ENCODE measurements at regions not wholly inside any gene's neighbourhood (a gene's known extent, or its start where the extent isn't known, plus 50 kb on each side); places are given as distances from the start of the nearest gene placed in this dataset.

DNA sequence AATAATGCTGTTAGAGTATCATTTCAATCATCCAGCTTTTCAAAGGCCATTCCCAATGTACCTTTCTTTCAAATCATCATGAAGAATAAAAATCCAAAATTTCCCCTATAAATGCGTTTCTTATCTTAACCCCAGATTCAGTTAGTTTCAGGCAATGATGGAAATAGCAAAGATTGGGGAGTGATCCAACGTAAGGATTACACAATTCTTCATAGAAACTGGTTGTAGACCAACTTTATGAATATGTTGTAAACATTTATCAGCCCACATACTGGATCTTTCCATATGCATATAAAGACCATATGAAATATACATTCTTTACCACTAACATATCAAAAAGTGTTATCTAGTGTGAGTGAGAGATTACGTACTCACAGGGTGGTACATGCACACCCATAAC lies 92.7 kb downstream of the ZC3H11B start:
- DNase-seq = no peak

DNA sequence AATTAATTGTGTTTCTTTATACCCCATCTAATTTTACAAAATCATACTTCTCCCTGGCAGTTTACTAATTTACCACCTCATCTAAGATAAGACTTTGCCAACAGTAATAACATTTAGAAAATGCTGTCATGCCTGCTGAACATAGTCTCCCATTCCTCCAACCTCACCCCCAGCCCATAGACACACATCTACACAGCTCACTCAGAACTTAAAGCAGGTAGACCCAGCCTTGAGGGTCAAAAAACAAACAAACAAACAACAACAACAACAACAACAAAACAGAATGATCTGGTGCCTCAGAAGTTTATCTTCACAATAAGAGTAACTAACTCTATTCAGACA lies 94.0 kb downstream of the ZC3H11B start:
- no peak for DNase-seq

DNA sequence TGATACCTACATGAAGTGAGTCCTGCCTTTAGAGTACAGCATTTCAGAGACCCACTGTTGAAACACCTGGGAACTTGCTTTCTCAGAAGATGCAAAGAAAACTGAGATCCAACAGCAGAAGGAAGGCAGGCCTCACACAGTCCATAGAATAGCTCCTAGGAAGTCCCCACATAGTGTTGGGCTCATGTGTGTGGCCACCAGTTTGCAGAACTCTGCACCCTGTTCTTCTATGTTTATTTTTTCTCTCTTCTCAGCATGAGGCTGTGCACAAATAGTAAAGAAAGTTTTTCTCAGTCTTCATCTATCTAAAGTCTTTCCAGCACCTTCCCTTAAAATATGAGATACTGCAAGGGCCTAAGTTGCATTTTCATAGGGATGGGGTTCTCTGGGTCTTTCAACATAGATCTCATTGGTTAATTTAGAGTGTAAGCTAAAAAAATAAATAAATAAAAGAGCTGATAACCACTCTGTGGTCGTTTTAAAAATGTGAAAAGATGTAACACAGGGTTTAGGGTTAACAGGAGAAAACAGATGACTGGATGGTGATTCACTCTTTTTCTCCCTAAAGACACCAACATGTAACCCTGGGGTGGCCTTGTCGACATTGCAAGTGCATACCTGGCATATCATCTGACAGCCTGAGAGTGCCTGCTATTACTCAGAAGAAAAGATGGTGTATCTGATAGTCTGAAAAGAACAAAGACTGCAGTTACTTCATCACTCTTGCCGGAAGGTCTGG lies 94.6 kb downstream of the ZC3H11B start:
- no peak for DNase-seq

DNA sequence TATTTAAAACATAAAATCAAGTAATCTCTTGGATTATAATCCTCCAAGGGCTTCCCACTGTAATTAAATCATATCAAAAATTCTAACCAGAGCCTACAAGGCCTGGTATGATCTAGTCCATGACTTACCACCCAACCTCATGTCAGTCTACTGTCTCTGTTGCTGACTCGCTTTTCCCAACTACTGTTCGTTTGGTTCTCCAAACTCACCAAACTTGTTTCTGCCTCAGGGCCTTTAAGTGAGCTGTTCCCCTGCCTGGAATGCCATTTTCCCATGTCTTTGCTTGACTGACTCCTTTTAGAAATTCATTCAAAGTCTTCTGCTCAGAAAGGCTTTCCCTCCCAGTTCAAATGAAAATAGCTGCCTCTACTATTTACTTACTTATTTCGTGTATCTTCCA lies 95.9 kb downstream of the ZC3H11B start:
- DNase-seq = no peak

DNA sequence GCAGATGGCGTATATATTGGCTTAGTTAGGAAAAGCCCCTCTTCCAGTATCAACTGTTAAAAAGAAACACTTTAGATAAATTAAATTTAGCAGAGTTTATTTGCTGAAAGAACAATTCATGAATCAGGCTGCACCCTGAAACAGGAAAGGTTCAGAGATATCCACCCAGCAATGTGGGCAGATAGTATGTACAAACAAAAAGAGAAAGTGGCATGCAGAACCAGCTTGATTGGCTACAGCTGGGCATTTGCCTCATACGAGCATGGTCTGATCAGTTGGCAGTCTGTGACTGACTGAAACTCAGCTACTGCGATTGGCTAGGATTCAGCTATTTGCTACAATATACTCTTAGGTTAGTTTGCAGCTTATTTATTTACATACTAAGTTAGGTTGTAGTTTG lies 98.2 kb downstream of the ZC3H11B start:
- no peak for DNase-seq

DNA sequence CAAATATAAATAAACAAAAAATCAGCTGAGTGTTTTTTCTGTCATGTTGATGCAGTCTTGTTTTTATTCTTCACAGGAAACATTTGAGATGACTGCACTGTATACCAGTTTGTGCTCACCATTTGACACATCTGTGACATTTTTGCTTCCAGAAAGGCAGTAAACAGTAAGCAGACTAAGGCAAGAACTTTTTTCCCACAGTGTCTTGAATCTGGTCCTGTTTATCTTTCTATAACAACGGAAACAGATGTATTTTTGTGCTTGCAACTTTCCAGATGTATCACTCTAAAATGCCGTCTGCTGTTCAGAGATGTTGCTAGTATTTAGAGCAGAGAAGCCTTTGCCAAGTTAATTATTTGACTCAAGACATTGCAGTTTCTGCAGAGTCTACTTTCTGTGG lies 105.5 kb downstream of the ZC3H11B start:
- DNase-seq = no peak

DNA sequence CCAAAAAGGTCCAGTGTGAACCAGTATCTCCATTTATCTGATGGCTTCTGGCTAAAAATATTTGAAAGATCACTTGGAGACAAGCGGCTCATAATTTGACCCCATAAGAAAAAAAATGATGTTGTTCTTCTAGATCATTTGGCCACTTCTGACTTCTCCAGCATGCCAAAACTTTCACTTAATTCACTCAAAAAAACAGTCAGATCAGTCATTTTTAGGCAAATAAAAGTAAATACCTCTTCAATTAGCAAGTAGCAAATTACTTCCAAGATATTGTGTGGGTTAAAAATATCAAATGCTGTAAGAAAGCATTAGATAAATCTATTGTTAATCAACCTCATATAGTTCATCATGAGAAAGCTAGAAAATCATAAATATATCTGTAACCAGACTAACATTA lies 106.0 kb downstream of the ZC3H11B start:
- no peak for DNase-seq

DNA sequence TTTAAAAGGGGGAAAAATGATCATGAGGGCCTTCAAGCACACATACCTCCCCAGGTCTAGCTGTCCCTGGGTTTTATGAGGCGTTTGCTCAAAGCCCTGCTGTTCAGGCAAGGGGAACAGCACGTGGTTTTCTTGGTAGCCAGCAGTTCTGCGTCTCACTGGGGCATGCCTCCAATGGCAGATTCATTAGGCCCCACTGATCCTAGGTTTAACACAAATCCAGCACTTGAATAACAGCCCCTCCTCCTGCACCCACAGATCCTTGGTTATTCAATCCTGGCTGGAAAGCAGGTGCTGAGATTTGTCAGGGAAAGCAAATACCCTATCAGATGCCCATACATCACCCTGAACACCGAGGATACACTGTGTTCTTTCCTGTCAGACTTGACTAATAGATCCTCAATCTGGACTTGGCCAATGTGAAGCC lies 106.4 kb downstream of the ZC3H11B start:
- DNase-seq = no peak

DNA sequence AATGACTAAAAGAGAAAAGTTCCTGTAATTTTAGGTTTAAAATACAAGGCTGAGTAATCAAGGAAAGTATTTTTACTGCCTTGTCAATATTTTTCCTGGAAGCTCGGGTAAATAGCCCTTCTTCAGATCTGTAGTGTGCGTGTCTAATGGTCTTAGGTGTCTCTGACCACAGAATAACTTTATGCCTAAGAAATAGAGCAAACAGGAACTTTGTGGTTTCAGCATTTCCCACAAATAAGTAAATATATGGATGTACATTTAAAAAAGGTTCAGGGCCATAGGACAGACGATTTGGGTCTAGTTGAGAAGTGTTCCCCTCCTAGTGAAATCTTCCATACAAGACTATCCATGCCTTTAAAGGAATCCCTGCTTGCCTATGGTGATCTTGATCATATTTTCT lies 107.0 kb downstream of the ZC3H11B start:
- no peak for DNase-seq

DNA sequence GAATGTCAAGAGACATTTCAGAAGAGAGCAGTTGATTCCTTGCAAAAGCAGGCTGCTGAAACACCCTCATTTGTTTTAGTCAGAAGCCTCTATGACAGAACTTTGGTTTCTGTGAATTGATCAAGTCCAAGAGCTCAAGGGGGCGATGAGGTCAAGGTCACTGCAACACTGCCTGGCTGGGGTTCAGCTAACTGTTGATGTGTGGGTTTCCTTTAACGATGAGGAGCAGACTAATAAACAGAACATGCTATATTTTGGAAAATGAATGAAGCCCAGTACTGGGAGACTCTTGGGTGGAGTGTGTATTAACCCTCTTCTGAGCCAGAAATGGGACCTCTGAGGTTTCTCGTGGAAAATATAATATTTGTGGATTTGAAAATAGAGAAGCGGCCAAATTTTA lies 109.3 kb downstream of the ZC3H11B start:
- no peak for DNase-seq

DNA sequence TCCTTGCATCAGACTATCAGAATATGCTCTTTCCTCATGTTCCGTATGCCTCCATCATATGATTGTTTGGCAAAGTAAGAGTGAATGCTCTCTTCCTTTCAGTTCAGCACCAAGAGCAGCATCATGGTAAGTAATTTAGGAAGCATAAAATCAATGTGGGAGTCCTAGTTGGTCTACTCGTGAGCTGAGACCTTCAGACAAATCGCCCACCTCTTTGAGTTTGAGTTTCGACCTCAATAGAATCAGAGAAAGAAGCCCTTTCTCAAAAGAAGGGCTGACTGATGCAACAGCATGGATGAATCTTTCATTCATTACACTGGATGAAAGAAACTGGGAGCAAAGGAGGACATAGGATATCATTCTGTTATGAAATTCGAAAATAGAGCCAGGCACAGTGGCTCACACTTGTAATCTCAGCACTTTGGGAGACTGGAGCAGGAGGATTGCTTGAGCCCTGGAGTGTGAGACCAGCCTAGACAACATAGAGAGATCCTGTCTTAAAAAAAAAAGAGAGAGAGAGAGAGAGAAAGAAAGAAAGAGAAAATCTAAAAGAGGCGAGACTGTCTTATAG lies 112.5 kb downstream of the ZC3H11B start:
- DNase-seq = no peak

DNA sequence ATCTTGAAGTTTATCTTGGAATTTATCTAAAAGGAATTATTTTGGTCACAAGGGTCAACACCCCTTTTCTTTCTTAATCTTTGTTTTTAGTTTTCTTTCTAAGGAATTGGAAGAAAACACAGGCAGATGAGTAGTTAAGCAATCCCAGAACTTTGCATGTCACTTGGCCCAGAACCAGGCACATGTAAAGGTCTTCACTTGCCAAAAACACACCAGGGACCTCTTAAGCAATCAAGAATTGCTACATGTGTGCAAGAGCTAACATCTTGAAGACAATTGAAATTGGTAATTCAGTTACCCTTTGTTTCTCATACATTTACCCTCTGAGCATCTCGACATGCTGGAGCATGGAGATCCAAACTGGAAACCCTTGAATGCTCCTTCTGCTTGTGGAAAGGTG lies 114.2 kb downstream of the ZC3H11B start:
- no peak for DNase-seq

DNA sequence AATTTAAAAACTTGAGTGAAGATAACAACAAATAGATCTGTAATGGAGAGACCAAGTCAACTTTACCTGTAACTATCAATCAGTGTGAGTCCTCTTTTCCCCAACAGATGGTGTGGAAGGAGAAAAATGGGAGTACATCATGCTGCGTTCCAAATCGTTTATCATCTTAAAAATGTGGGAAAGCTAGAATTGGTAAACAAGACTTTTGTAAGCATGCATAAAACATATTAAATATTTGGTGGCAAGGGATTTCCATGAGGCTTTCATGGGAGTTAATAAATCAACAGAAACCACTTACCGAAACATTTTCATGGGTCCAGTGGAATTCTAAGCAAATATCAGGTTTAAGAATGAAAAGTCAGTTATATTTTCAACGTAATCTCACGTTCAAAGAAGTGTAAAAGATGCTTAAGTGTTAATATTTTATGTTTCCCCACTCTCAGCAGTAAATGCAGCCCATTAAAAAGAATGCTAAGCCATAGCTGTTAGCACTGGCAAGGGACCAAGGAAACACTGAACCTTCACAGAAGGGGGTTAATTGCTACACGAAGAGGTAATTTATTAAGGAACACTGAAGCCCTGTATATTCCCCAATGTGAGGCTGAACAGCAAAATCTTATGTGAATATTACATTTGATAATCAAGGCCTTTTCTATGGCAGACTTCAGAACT lies 117.0 kb downstream of the ZC3H11B start:
- DNase-seq = no peak

DNA sequence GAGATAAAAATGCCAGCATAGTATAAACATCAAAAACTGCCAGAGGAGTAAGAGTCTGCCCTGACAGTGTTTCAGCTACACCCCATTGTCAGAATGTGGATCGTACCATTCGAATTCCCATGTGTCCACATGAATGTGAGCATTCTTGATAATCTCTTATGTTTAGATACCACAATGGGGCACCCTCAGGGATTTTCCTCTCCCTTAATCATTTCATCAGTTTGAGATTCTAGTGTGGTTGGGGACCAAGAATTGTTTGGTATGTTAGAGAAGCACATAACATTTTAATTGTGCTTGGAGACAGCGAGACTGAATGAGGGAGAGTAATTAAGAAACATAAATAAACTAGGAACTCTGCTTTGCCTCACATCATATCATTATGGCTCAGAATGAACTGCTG lies 120.2 kb downstream of the ZC3H11B start:
- no peak for DNase-seq

DNA sequence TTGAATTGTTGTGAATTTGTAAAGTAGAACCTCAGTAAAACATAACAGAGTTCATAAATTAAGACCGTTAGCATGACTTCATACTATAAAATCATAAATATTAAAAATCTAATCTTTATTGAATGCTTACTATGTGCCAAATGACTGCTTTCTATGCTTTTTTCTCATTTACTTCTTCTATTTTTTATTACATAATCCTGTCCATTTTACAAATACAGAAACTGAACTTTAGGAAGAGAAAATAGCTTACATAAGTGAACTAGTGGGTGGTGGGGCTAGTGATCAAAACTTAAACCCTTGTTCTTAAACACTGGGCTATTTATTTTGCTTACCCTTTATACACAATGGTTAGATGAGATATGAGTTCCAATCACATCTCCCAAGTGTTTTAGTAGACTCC lies 122.3 kb downstream of the ZC3H11B start:
- DNase-seq = no peak

DNA sequence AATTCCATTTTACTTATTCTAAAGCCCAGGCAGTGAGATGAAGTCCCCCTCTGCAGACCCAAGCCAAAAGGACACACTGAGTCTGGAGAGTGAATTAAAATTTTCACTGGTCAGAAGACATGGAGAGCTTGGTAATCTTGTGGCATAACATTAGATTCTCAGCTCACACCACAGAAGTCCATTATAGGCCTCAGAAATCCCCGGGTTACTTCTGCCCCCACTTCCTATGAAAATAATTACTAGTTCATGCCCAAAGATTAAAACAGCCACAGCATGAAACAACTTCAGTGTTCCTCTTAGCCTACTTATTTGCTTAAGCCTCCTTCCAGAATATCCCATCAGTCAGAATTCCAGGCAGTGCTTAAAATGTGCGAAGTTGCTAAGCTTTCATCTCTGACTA lies 123.3 kb downstream of the ZC3H11B start:
- DNase-seq = no peak

DNA sequence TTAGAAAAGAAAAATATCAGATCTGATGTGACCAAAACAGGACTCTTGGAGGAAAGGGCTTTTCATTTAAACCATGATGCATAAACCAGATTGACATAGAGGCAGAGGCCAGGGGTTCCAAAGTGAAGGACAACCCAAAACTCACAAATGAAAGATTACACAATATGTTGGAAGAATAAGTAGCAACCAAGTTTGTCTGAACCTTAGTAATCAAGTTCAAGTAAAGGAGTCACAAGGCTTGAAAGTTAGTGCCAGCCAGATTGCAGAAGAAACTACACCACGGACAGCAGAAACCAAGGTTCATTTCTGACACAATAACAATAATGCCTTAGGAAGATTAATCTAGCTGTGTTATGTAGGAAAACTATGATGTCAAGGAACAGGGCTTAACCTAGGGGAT lies 124.6 kb downstream of the ZC3H11B start:
- no peak for DNase-seq

DNA sequence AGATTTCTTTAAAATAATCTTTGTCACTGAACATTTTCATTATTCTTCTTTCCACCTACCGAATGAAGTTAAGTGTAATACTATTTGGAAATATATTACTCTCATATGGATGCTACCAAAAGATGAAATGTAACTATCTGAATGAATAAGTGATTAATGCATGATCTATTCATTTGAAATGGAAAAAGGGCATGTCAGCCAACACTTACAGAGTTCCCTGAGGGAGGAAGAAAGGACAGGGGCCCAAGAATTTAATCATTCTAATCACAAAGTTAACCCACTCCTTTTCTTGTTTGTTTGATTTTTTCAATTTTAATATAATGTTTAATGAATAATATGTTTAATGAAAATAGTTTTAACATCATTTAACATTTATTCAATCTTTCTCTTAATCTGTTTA lies 129.4 kb downstream of the ZC3H11B start:
- no peak for DNase-seq

DNA sequence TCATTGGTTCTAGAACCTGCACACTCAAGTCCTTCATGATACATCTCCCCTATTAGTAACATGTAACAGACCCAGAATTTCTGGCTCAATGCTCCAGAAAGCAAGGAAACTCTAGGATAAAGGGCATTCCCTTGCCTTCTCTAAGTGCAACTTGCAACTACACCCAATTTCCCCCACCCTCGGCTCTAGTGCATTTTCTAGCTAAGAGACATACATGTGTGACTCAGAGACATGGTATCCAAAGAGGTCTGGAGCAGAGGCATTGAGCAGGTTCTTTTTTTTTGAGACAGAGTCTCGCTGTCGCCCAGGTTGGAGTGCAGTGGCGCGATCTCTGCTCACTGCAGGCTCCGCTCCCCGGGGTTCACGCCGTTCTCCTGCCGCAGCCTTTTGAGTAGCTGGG lies 132.9 kb downstream of the ZC3H11B start:
- DNase-seq = no peak

DNA sequence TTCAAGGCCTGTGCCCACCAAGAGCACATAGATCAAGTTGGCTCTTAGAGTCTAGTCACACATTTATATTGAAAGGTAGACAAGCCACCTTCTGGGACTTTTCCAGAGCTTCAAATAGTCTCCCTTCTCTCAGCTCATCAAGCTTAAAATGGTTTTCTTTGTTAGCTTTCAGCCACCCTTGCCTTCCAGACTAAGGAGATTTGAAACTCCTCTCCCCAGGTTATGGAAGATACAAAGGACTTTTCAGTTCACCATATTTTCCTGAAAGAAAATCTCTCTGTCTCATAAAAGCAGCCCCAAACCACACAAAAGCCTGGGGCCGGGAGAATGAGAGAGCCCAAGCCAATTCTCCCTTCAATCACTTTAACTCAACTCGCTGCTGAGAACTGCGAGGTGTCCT lies 134.1 kb downstream of the ZC3H11B start:
- no peak for DNase-seq

DNA sequence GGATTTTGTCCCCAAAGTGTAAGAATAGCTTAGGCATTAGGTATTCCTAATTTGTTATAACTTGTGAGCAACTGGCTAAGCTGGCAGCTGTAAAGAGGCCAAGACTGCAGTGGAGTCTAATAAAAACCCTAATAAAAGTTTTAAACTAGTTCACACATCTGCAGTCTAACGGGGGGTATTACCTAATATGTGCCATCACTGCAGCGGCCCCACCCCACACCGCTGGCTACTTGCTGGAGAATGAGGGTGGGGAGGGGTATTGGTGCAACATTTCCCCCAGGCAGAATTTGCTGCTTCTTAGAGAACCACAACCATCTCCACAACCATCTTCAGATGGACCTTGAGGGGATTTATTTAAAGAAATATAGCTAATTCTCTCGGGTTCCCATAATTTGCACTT lies 135.0 kb downstream of the ZC3H11B start:
- DNase-seq = no peak

DNA sequence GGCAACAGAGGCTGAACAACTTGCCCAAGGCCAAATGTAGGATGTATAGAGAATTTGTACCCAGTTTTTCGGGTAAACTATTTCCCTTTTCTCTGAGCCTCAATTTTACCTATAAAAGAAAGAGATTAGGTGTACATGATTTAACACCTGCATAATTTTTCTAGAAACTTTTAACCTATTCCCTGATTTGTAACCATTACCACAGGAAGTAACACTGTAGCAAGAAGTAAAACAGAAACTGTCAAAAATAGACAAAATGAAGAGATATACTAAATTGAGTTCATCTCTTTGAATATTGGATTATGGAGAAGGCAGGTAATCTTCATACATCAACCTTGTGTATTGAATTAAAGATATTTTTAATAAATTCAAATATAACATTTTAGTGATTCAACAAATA lies 136.2 kb downstream of the ZC3H11B start:
- DNase-seq = no peak

DNA sequence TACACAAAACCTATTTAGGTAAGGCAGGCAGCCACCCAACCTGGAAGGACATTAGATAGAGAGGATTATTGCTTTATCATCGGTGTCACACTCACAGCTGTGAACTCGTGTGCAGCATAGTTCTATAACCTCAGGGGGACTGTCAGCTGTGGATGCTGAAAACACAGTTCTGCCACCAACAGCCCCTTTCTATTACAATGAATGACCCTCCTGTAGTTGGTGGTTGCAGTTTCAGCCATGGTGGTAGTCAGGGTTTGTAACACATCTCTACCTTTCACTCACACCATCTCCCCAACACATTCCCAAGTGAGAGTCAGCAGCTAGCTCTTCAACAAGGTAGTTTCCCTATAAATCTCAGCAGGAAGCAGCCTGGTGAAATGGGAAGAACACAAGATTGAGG lies 136.8 kb downstream of the ZC3H11B start:
- DNase-seq = no peak

DNA sequence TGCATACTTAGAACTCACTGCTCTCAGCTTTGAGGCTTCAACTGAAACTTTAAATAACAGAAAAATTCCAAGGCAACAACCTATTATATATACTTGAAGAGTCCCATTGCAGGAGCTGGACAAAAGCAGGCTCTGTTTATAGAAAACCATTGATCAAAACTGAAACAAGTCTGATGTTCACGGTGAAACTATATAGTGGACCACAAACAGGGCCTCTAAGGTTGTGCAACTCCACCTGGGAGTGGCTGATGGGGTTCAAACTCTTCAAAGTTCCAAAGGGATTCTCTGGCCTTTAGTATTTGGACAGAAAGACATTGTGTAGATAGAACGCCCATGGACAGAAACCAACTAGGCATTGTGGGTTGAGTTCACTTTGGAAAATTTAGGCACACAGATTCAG lies 140.3 kb downstream of the ZC3H11B start:
- no peak for DNase-seq

DNA sequence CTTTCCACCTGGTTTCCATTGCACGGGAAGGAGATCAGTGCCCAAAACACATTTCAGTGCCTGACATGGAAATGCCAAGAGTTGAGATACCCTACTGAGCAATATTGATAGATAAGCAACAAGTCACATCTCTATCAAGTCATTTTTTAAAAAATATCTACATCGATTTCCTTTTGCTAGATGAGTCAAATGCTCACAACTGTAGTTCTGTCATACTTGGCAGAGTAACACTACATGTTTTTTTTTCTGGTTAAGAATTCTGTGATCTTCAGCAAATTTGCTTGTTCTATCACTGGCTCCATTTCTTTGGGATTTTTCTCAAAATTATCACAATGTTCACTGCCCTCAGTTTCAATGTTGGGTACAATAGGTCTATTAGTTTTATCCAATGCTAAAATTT lies 145.4 kb downstream of the ZC3H11B start:
- no peak for DNase-seq
